Breast epithelium (tissue), 4 donors: ENCODE measurements at regions not wholly inside any gene's neighbourhood (a gene's known extent, or its start where the extent isn't known, plus 50 kb on each side); places are given as distances from the start of the nearest gene placed in this dataset.
A peak's percentile ranks its signal among the peaks of the same experiment; 100 is the strongest.

Experiments
- DNase-seq, 2 donors: peaks; one replicate each; pipeline ENCODE4 v3.0.0-alpha.2; 2019; ENCODE audit warnings: low spot score in 2 of 2
- H3K27ac ChIP-seq, 2 donors: fragments of 200-600 bp; sonication (generic) in 1 of 2; one replicate each; pipeline ENCODE4 v1.5.1; 2016 to 2019; ENCODE audit warnings: mild to moderate bottlenecking in 1 of 2
- H3K27me3 ChIP-seq, 2 donors: fragments of 200-600 bp; sonication (generic) in 1 of 2; one replicate each; pipeline versions ENCODE4 v1.5.1 to v1.6.0; 2017 to 2019; ENCODE audit warnings: control low read depth in 1 of 2, mild to moderate bottlenecking in 1 of 2
- H3K36me3 ChIP-seq: fragments of 200-600 bp; one replicate; pipeline ENCODE4 v1.5.1; 2019
- H3K4me1 ChIP-seq, 2 donors: fragments of 200-600 bp; sonication (generic); one replicate each; pipeline ENCODE4 v1.5.1; 2016 to 2019; ENCODE audit warnings: control low read depth in 1 of 2
- H3K4me3 ChIP-seq, 3 donors: fragments of 200-600 bp; sonication (generic); 1 replicate in 2 of 3; 2 replicates in 1 of 3; pipeline ENCODE4 v1.5.1; 2016 to 2019; ENCODE audit warnings: mild to moderate bottlenecking in 3 of 3, moderate library complexity in 2 of 3
- H3K9me3 ChIP-seq, 2 donors: fragments of 200-600 bp; sonication (generic) in 1 of 2; one replicate each; pipeline ENCODE4 v1.5.1; 2016 to 2019; ENCODE audit warnings: control low read depth in 1 of 2
- CTCF ChIP-seq, 3 donors: fragments of 450-650 bp; IDR thresholded peaks; one replicate each; pipeline ENCODE4 v1.5.1; 2016 to 2017; ENCODE audit warnings: antibody characterized with exemption in 3 of 3, mild to moderate bottlenecking in 3 of 3, moderate library complexity in 3 of 3
- POLR2A ChIP-seq: fragments of 450-650 bp; IDR thresholded peaks from one replicate; pipeline ENCODE4 v1.6.1; 2016; ENCODE audit warnings: antibody characterized with exemption, mild to moderate bottlenecking, moderate library complexity
- POLR2AphosphoS5 ChIP-seq, 3 donors: sonication (generic); formaldehyde crosslinking; IDR thresholded peaks; one replicate each; pipeline ENCODE4 v1.6.1; 2017; ENCODE audit warnings: antibody characterized with exemption in 3 of 3
- intact Hi-C: fragments of 100-400 bp; cut with DNase I; formaldehyde crosslinking; loops from one replicate; pipeline ENCODE4 v1.15.1; 2023; ENCODE audit warnings: low total_unique reads

- intact Hi-C loops = no loop called here
- H3K4me3 ChIP-seq = peak overlapping the region in 1 of 3 donors; percentile 21
These were observed 121.3 kb downstream of the TRMT11 start for GRCh38 chr6:126107475-126108166.

GRCh38 chr6:126110512-126111270, 124.4 kb downstream of the TRMT11 start:
- Histone ChIP-seq H3K4me3 (no peak overlapping the region), H3K36me3 (no peaks in the 10 kb centered on the region), H3K9me3 (no peaks in the 10 kb centered on the region), H3K4me1 (no peaks in the 10 kb centered on the region), H3K27me3 (no peaks in the 10 kb centered on the region), H3K27ac (no peak overlapping the region)
- DNase-seq = no peak
- intact Hi-C loops = no loop called here
- TF ChIP-seq POLR2A = no peak
- no peak for TF ChIP-seq POLR2AphosphoS5 (IDR thresholded peaks at IDR 0.05)
- no peak for TF ChIP-seq CTCF (IDR thresholded peaks at IDR 0.05)

More at GRCh38 chr6:126107475-126108166, 121.3 kb downstream of the TRMT11 start:
- Histone ChIP-seq H3K27me3 (no peaks in the 10 kb centered on the region), H3K27ac (peak overlapping the region in 1 of 2 donors; percentile 60), H3K4me1 (no peaks in the 10 kb centered on the region), H3K9me3 (no peaks in the 10 kb centered on the region), H3K36me3 (no peaks in the 10 kb centered on the region)
- no peak for TF ChIP-seq POLR2AphosphoS5 (IDR thresholded peaks at IDR 0.05)
- TF ChIP-seq CTCF (IDR thresholded peaks at IDR 0.05) = no peak
- TF ChIP-seq POLR2A = no peak
- no peak for DNase-seq

- intact Hi-C loops = no loop called here
- Histone ChIP-seq H3K4me1 (no peaks in the 10 kb centered on the region), H3K27ac (no peak overlapping the region)
These were observed 125.0 kb downstream of the TRMT11 start for GRCh38 chr6:126111327-126111726.

GRCh38 chr6:126112171-126112632, 125.9 kb downstream of the TRMT11 start:
- no peaks in the 10 kb centered on the region for H3K9me3 ChIP-seq
- no peaks in the 10 kb centered on the region for H3K27me3 ChIP-seq
- no peak for TF ChIP-seq POLR2AphosphoS5 (IDR thresholded peaks at IDR 0.05)
- TF ChIP-seq POLR2A = no peak
- TF ChIP-seq CTCF (IDR thresholded peaks at IDR 0.05) = no peak
- no peak overlapping the region for H3K27ac ChIP-seq
- no peaks in the 10 kb centered on the region for H3K4me1 ChIP-seq
- no peak overlapping the region for H3K4me3 ChIP-seq
- intact Hi-C loops = no loop called here
- H3K36me3 ChIP-seq = no peaks in the 10 kb centered on the region
- DNase-seq = no peak

More at GRCh38 chr6:126111327-126111726, 125.0 kb downstream of the TRMT11 start:
- TF ChIP-seq POLR2A (no peak), CTCF (IDR thresholded peaks at IDR 0.05) (no peak), POLR2AphosphoS5 (IDR thresholded peaks at IDR 0.05) (no peak)
- H3K4me3 ChIP-seq = no peak overlapping the region
- H3K36me3 ChIP-seq = no peaks in the 10 kb centered on the region
- DNase-seq = no peak
- no peaks in the 10 kb centered on the region for H3K9me3 ChIP-seq
- H3K27me3 ChIP-seq = no peaks in the 10 kb centered on the region

GRCh38 chr6:126113261-126113660, 126.9 kb downstream of the TRMT11 start:
- Histone ChIP-seq H3K27me3 (no peaks in the 10 kb centered on the region), H3K27ac (no peak overlapping the region), H3K36me3 (no peaks in the 10 kb centered on the region), H3K4me1 (no peaks in the 10 kb centered on the region), H3K9me3 (no peaks in the 10 kb centered on the region), H3K4me3 (no peak overlapping the region)
- intact Hi-C loops = no loop called here
- no peak for DNase-seq
- TF ChIP-seq CTCF (IDR thresholded peaks at IDR 0.05) (no peak), POLR2AphosphoS5 (IDR thresholded peaks at IDR 0.05) (no peak), POLR2A (no peak)
